Epithelial cell of prostate (primary cell): ENCODE measurements at regions not wholly inside any gene's neighbourhood (a gene's known extent, or its start where the extent isn't known, plus 50 kb on each side); places are given as distances from the start of the nearest gene placed in this dataset.

Experiments used
- DNase-seq: peaks from one replicate; pipeline ENCODE4 v3.0.0-alpha.2; 2011; ENCODE audit warnings: low read depth, low spot score
- H3K27ac ChIP-seq: fragments of 450-650 bp; 2 replicates; pipeline ENCODE4 v1.5.1; 2017; ENCODE audit warnings: mild to moderate bottlenecking

DNA sequence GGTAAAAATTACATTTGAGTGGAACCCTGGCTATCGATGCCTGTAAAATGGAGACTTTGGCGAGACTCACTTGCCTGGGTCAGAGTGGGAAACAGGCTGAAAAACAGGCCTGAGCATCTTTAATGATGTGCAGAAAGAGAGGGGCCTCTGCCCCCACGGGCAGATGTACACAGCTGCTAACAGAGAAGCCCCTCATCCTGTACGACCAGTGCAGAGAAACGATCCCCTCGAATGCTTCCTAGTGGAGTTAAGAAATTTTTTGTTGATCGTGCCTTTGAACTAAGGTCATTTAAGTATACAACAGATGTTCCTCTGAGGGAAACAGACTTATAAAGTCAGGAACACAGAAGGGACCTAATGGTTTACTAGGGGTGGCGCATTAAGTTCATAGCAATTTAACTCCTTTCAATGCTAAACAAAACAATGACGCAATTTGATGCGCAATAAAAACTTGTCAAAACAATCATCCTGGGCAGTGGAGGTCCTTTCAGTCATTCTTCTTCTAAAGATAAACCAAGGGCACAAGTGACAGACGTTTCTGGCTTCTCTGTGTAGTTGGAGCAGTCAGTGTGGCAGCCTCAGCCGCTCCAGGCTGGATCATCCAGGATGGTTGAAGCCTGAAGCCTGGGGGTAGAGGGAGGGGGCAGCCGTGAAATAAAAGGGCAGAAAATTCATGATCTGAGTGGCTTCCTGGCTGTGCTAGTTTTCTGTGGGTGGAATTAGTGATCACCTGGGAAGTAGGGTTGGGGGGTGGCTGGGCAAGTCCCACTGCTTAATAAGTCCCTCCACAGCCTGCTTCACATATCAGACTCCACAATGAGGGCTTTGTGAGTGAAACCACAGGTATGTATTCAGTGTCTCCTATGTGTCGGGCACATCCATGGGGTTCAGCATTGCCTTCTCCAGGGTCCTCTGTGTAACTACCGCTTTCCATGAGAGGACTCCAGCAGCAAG is 50.8 kb upstream of the MRPS22 start:
- no peak for DNase-seq
- H3K27ac ChIP-seq: no peak overlapping the region

GRCh38 chr3:139293665-139294023 is 50.2 kb upstream of the MRPS22 start:
- no peak overlapping the region for H3K27ac ChIP-seq
- no peak for DNase-seq
